ENCODE measurements at regions not wholly inside any gene's neighbourhood (a gene's known extent, or its start where the extent isn't known, plus 50 kb on each side); places are given as distances from the start of the nearest gene placed in this dataset.

GRCh38 chr12:34526946-34527345 is 504.6 kb downstream of the ALG10 start:
- H3K4me3 Mint-ChIP-seq: no peak overlapping the region
- POLR2A ChIA-PET: no interaction called here

GRCh38 chr12:34547276-34547675 is 525.0 kb downstream of the ALG10 start:
- H3K27ac Mint-ChIP-seq: no peak overlapping the region

More at GRCh38 chr12:34526946-34527345, 504.6 kb downstream of the ALG10 start:
- Mint-ChIP-seq H3K36me3 (ENCODE audit: low read depth) (no peaks in the 10 kb centered on the region), H3K27ac (no peak overlapping the region), H3K4me1 (no peaks in the 10 kb centered on the region), H3K27me3 (no peaks in the 10 kb centered on the region), H3K9me3 (peaks cover 45% of the 10 kb centered on the region)
- CTCF ChIA-PET: no interaction called here
- DNase-seq: no peak

DNA sequence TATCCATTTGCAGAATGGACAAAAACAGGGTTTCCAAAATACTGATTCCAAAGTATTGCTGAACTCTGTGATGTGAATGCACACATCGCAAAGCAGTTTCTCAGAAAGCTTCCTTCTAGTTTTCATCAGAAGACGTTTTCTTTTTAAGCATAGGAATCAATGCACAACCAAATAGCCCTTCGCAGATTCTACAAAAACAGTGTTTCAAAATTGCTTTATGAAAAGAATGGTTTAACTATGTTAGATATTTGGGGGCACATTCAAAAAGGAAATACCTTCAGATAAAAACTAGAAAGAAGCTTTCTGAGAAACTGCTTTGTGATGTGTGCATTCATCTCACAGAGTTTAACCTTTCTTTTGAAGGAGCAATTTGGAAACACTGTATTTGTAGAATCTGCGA is 569.7 kb downstream of the ALG10 start:
- Mint-ChIP-seq H3K9me3 (peaks cover 66% of the 10 kb centered on the region), H3K4me1 (no peaks in the 10 kb centered on the region), H3K27ac (no peak overlapping the region), H3K36me3 (ENCODE audit: low read depth) (no peaks in the 10 kb centered on the region), H3K4me3 (no peak overlapping the region), H3K27me3 (no peaks in the 10 kb centered on the region)
- POLR2A ChIA-PET: no interaction called here
- CTCF ChIA-PET: no interaction called here
- no peak for DNase-seq

More at GRCh38 chr12:34547276-34547675, 525.0 kb downstream of the ALG10 start:
- ChIA-PET POLR2A (no interaction called here), CTCF (no interaction called here)
- Mint-ChIP-seq H3K9me3 (peaks cover 45% of the 10 kb centered on the region), H3K36me3 (ENCODE audit: low read depth) (no peaks in the 10 kb centered on the region), H3K4me1 (no peaks in the 10 kb centered on the region), H3K27me3 (no peaks in the 10 kb centered on the region), H3K4me3 (no peak overlapping the region)
- no peak for DNase-seq

GRCh38 chr12:34595749-34596733 is 573.7 kb downstream of the ALG10 start:
- H3K27ac Mint-ChIP-seq: no peak overlapping the region
- peaks cover 62% of the 10 kb centered on the region for H3K9me3 Mint-ChIP-seq
- no peaks in the 10 kb centered on the region for H3K36me3 Mint-ChIP-seq (ENCODE audit: low read depth)
- CTCF ChIA-PET: no interaction called here
- no peak overlapping the region for H3K4me3 Mint-ChIP-seq
- H3K27me3 Mint-ChIP-seq: no peaks in the 10 kb centered on the region
- H3K4me1 Mint-ChIP-seq: no peaks in the 10 kb centered on the region
- no peak for DNase-seq
- POLR2A ChIA-PET: no interaction called here

DNA sequence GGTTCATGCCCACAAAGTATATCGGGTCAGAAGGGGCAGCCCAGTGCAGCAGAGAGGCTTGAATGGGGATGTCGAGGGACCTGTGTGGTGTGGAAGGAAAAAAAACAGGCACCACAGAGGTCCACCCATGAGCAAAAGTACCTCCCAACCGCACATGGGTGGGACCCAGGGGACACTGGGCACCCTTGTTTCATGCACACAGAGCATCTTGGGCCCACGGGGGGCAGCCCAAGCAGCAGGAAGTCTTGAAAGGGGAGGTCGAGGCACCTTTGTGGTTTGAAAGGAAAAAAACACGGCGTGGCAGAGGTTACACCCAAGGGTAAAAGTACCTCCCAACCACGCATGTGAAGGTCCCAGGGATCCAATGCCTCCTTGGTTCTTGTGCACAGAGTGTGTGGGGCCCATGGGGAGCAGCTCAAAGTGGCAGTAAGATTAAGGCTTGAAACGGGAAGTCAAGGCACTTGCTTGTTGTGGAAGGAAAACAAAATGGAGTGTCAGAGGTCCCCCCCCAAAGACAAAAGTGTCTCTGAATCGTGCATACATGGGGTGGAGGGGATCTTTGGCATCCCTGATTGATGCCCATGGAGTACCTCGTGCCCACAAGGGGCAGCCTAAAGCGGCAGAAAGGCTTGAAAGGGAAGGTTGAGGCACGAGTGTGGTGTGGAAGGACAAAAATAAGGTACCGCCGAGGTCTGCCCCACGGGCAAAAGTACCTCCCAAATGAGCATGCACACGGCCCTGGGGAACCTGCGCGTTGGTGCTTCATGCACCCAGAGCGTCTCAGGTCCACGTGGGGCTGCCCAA is 575.5 kb downstream of the ALG10 start:
- Mint-ChIP-seq H3K36me3 (ENCODE audit: low read depth) (no peaks in the 10 kb centered on the region), H3K9me3 (peaks cover 53% of the 10 kb centered on the region), H3K4me1 (no peaks in the 10 kb centered on the region), H3K4me3 (no peak overlapping the region), H3K27me3 (no peaks in the 10 kb centered on the region), H3K27ac (no peak overlapping the region)
- ChIA-PET CTCF (no interaction called here), POLR2A (no interaction called here)
- DNase-seq: no peak

GRCh38 chr12:34598352-34598827 is 576.1 kb downstream of the ALG10 start:
- DNase-seq: no peak
- ChIA-PET POLR2A (no interaction called here), CTCF (no interaction called here)
- H3K36me3 Mint-ChIP-seq (ENCODE audit: low read depth): no peaks in the 10 kb centered on the region
- H3K27me3 Mint-ChIP-seq: no peaks in the 10 kb centered on the region
- H3K27ac Mint-ChIP-seq: no peak overlapping the region
- H3K4me1 Mint-ChIP-seq: no peaks in the 10 kb centered on the region
- H3K4me3 Mint-ChIP-seq: no peak overlapping the region
- H3K9me3 Mint-ChIP-seq: peaks cover 48% of the 10 kb centered on the region

GRCh38 chr12:34598851-34599529 is 576.7 kb downstream of the ALG10 start:
- H3K36me3 Mint-ChIP-seq (ENCODE audit: low read depth): no peaks in the 10 kb centered on the region
- H3K4me1 Mint-ChIP-seq: no peaks in the 10 kb centered on the region
- no peaks in the 10 kb centered on the region for H3K27me3 Mint-ChIP-seq
- POLR2A ChIA-PET: no interaction called here
- H3K27ac Mint-ChIP-seq: no peak overlapping the region
- no peak for DNase-seq
- no peak overlapping the region for H3K4me3 Mint-ChIP-seq
- H3K9me3 Mint-ChIP-seq: peaks cover 50% of the 10 kb centered on the region
- CTCF ChIA-PET: no interaction called here

DNA sequence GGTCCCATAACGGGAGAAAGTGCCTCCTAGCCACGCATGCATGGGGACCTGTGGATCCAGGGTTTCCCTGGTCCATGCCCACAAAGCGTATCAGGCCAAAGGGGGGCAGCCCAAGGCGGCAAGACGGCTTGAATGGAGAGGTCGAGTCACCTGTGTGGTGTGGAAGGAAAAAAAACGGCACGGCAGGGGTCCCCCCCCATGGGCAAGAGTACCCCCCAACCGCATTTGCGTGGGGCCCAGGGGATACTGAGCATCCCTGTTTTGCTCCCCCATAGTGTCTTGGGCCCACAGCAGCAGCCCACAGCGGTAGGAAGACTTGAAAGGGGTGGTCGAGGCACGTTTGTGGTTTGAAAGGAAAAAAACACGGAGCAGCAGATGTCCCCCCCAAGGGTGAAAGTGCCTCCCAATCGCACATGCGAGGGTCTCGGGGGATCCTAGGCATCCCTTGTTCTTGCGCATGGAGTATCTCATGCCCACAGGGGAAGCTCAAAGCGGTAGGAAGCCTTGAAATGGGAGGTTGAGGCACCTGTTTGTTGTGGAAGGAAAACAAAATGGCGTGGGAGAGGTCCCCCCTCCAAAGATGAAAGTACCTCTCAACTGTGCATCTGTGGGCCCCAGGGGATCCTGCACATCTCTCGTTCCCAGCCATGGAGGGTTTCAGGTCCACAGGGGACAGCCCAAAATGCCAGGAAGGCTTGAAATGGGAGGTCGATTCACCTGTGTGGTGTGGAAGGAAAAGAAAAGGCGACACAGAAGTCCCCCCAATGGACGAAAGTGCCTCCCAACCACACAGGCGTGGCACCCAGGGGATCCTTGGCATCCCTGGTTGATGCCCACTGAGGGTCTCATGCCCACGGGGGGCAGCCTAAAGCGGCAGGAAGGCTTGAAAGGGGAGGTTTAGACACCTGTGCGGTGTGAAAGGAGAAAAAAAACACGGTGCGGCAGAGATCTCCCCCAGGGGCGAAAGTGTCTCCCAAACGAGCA is 577.5 kb downstream of the ALG10 start:
- H3K9me3 Mint-ChIP-seq: peaks cover 51% of the 10 kb centered on the region
- no peaks in the 10 kb centered on the region for H3K36me3 Mint-ChIP-seq (ENCODE audit: low read depth)
- ChIA-PET POLR2A (no interaction called here), CTCF (no interaction called here)
- H3K27me3 Mint-ChIP-seq: no peaks in the 10 kb centered on the region
- no peak for DNase-seq
- H3K4me1 Mint-ChIP-seq: no peaks in the 10 kb centered on the region
- H3K4me3 Mint-ChIP-seq: no peak overlapping the region
- no peak overlapping the region for H3K27ac Mint-ChIP-seq

- no peak overlapping the region for H3K4me3 Mint-ChIP-seq
- ChIA-PET CTCF (no interaction called here), POLR2A (no interaction called here)
- DNase-seq: no peak
- no peaks in the 10 kb centered on the region for H3K36me3 Mint-ChIP-seq (ENCODE audit: low read depth)
- H3K9me3 Mint-ChIP-seq: peaks cover 42% of the 10 kb centered on the region
- no peaks in the 10 kb centered on the region for H3K27me3 Mint-ChIP-seq
- no peaks in the 10 kb centered on the region for H3K4me1 Mint-ChIP-seq
- no peak overlapping the region for H3K27ac Mint-ChIP-seq
These were observed 578.5 kb downstream of the ALG10 start for GRCh38 chr12:34600592-34601462.

DNA sequence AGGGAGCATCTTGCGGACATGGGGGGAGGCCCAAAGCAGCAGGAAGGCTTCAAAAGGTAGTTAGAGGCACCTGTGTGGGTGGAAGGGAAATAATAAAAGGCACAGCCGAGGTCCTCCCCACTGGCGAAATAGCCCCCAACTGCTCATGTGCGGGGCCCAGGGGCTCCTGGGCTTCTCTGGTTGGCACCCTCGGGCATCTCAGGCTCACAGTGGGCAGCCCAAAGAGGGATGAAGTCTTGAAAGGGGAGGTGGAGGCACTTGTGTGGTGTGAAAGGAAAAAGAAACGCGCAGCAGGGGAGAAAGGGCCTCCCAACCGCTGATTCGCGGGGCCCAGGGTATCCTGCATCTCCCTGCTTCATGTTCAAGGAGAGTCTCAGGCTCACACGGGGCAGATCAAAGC is 579.4 kb downstream of the ALG10 start:
- Mint-ChIP-seq H3K4me1 (no peaks in the 10 kb centered on the region), H3K27me3 (no peaks in the 10 kb centered on the region), H3K36me3 (ENCODE audit: low read depth) (no peaks in the 10 kb centered on the region), H3K27ac (no peak overlapping the region), H3K4me3 (no peak overlapping the region), H3K9me3 (peaks cover 42% of the 10 kb centered on the region)
- ChIA-PET CTCF (no interaction called here), POLR2A (no interaction called here)
- DNase-seq: no peak

GRCh38 chr12:34602213-34602940 is 580.1 kb downstream of the ALG10 start:
- CTCF ChIA-PET: no interaction called here
- no peak overlapping the region for H3K27ac Mint-ChIP-seq
- POLR2A ChIA-PET: no interaction called here

More at GRCh38 chr12:34602213-34602940, 580.1 kb downstream of the ALG10 start:
- no peaks in the 10 kb centered on the region for H3K4me1 Mint-ChIP-seq
- H3K9me3 Mint-ChIP-seq: peaks cover 37% of the 10 kb centered on the region
- no peaks in the 10 kb centered on the region for H3K27me3 Mint-ChIP-seq
- no peak overlapping the region for H3K4me3 Mint-ChIP-seq
- no peak for DNase-seq
- no peaks in the 10 kb centered on the region for H3K36me3 Mint-ChIP-seq (ENCODE audit: low read depth)

All from activated CD4-positive, alpha-beta memory T cell treated with anti-CD3 and anti-CD28 coated beads, Interleukin-2, amount 10 ng/mL, durations not matched to agents 7 days and 5 days (primary cell).